Left lung (tissue), 4 donors: ENCODE measurements at regions not wholly inside any gene's neighbourhood (a gene's known extent, or its start where the extent isn't known, plus 50 kb on each side); places are given as distances from the start of the nearest gene placed in this dataset.
"Not testable (repeated sequence)": the region's sequence is repeated elsewhere in the genome, so short reads cannot be mapped to it uniquely, and the experiment has no call there.

Experiments
- ATAC-seq: fragments of 200-7000 bp; cut with Tn5 transposase; one replicate; pipeline ENCODE4 v1.9.1; 2020; ENCODE audit warnings: moderate library complexity
- DNase-seq, 4 donors: peaks; one replicate each; pipeline ENCODE4 v3.0.0-alpha.2; 2013 to 2020
- H3K27ac ChIP-seq, 2 donors: fragments of 200-600 bp; sonication (generic) in 1 of 2; one replicate each; pipeline versions ENCODE4 v1.5.0 to v1.8.0; 2020 to 2021
- H3K27me3 ChIP-seq, 2 donors: fragments of 200-600 bp; sonication (generic) in 1 of 2; one replicate each; pipeline versions ENCODE4 v1.5.0 to v1.8.0; 2020 to 2021
- H3K36me3 ChIP-seq, 2 donors: fragments of 200-600 bp; sonication (generic) in 1 of 2; one replicate each; pipeline versions ENCODE4 v1.5.0 to v1.8.0; 2020 to 2021
- H3K4me1 ChIP-seq, 2 donors: fragments of 200-600 bp; one replicate each; pipeline ENCODE4 v1.8.0; 2021
- H3K4me3 ChIP-seq, 2 donors: fragments of 200-600 bp; sonication (generic) in 1 of 2; one replicate each; pipeline versions ENCODE4 v1.5.0 to v1.8.0; 2020 to 2021; ENCODE audit warnings: mild to moderate bottlenecking in 1 of 2
- H3K9me3 ChIP-seq, 2 donors: fragments of 200-600 bp; sonication (generic) in 1 of 2; one replicate each; pipeline versions ENCODE4 v1.5.0 to v1.8.0; 2020 to 2021
- intact Hi-C, 2 donors: fragments of 100-400 bp; cut with DNase I; formaldehyde crosslinking; loops; one replicate each; pipeline versions ENCODE4 v1.11.2 to v1.14.2; 2022
- TF ChIP-seq, protein P1 (sequence below), 2 donors: fragments of 200-600 bp; sonication (generic) in 1 of 2; IDR thresholded peaks; one replicate each; pipeline versions ENCODE4 v1.5.0 to v1.8.0; 2021; ENCODE audit warnings: antibody characterized with exemption in 2 of 2
- donor health status: DM: no; HTN: yes; CAD: no.
- donor health status: DM: no; HTN: no; CAD: no.

DNA sequence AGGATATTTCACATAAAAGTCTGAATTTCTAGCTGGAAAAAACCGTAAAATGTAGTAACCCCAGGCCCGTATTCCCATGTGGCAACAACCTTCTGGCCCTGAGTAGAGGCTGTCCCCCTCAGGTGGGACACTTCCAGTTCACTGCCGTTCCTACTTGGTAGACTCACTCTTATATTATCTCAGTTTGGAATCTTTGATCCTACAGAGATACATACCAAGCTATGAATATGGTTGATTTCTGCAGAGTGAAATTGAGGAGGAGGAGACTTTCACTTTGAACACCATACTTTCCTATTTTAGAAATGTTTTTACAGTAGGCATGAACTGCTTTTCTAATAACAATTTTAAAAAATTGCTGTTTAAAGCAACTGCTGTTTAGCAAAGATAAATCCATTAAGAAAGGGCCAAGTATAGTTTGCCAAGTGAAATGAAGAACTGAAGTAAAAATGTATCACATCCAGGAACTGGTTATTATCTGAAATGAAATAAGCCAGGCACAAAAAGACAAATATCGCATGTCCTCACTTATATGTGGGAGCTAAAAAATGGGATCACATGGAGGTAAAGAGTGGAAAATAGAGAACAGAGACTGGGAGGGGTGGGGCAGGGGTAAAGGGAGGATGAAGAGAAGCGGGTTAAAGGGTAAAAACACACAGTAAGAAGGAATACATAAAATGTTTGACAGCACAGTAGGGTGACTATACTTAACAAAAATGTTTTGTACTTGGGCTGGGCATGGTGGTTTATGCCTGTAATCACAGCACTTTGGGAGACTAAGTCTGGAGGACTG lies 92.8 kb upstream of the METAP2 start:
- Histone ChIP-seq H3K4me1 (no peaks in the 10 kb centered on the region), H3K36me3 (no peaks in the 10 kb centered on the region), H3K27me3 (no peaks in the 10 kb centered on the region), H3K27ac (no peak overlapping the region), H3K4me3 (no peak overlapping the region), H3K9me3 (no peaks in the 10 kb centered on the region)
- DNase-seq: no peak
- intact Hi-C loops: no loop called here
- ATAC-seq: no peak
- TF ChIP-seq, protein P1, sequence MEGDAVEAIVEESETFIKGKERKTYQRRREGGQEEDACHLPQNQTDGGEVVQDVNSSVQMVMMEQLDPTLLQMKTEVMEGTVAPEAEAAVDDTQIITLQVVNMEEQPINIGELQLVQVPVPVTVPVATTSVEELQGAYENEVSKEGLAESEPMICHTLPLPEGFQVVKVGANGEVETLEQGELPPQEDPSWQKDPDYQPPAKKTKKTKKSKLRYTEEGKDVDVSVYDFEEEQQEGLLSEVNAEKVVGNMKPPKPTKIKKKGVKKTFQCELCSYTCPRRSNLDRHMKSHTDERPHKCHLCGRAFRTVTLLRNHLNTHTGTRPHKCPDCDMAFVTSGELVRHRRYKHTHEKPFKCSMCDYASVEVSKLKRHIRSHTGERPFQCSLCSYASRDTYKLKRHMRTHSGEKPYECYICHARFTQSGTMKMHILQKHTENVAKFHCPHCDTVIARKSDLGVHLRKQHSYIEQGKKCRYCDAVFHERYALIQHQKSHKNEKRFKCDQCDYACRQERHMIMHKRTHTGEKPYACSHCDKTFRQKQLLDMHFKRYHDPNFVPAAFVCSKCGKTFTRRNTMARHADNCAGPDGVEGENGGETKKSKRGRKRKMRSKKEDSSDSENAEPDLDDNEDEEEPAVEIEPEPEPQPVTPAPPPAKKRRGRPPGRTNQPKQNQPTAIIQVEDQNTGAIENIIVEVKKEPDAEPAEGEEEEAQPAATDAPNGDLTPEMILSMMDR (IDR thresholded peaks at IDR 0.05): no peak

DNA sequence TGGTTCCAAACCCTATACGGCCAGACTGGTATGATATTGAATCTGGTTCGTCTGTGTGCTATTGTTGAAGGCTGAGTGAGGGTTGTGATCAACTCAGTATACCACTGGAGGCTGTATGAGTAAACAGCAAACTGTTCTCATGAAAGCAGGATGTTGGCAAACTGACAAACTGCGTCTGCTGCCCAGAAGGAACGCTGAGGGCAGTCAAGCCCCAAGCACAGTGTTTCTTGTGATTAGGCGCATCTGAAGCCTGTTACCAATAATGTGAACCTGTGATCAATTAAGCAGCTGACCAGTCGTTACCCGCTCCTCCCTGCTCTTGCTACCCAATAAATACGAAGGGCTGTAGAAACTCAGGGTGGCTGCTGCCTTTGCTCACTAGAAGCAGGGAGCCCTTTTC lies 90.0 kb upstream of the METAP2 start:
- H3K4me3 ChIP-seq, ATAC-seq, H3K9me3 ChIP-seq, H3K36me3 ChIP-seq, intact Hi-C loops, H3K27ac ChIP-seq, H3K27me3 ChIP-seq, H3K4me1 ChIP-seq: not testable (repeated sequence)
- peak in 2 of 4 donors; percentile 37 to 40 for DNase-seq

DNA sequence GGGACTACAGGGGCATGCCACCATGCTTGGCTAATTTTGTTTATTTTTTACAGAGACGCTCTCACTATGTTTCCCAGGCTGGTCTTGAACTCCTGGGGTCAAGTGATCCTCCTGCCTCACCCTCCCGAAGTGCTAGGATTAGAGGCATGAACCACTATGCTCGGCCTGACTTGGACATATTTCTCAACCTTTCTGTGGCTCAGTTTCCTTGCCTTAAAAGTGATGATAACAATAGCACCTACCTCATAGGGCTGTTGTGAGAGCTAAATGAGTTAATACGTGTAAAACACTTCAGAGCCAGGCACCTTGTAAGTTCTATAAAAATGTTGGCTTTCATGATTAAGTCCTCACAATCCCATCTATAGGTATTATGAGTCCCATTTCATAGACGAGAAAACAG lies 89.2 kb upstream of the METAP2 start:
- Histone ChIP-seq H3K36me3 (no peaks in the 10 kb centered on the region), H3K9me3 (no peaks in the 10 kb centered on the region), H3K4me1 (no peaks in the 10 kb centered on the region), H3K27me3 (no peaks in the 10 kb centered on the region), H3K27ac (peak overlapping the region in 1 of 2 donors; percentile 62), H3K4me3 (no peak overlapping the region)
- intact Hi-C loops: no loop called here
- no peak for DNase-seq
- TF ChIP-seq, protein P1 (IDR thresholded peaks at IDR 0.05): no peak
- no peak for ATAC-seq

DNA sequence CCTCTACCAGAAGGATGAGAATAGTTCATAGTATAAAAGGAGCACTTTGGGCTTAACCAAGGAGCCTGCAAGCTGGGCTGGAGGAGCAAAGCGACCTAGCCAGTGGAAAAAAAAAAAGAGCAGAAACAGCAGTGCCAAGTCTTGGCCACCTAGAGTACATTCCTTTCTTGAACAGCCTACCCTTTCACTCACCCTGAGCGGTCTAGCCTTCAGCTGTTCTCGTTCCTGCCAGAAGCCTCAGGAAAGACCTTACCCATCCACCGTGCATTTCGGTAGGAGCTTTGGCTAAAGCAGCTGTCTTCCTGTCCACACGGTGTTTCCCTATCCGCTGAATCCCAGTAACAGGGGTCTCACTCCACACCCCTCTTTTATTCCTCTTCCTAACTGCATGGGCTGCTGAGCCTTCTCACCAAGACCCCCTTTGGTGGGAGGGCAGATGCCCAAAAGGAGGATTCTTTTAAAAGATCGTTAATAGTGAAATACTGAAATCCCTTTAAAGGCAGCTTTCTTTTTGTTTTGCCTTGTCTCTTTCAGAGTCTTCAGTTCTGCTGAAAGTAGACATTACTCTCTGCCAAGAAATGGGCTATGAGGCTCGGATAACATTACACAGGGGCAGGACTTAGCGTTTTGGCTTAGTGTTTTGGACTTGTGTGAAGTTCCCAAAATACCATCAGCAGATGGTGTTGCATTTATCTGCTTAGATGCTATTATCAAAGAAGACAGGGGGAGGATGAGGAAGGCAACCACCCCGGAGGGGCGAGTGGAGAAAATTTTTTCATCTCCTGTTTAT lies 88.5 kb upstream of the METAP2 start:
- peak overlapping the region in 1 of 2 donors; percentile 62 for H3K27ac ChIP-seq
- H3K4me1 ChIP-seq: no peaks in the 10 kb centered on the region
- H3K9me3 ChIP-seq: no peaks in the 10 kb centered on the region
- DNase-seq (peak in 2 of 4 donors; percentile 41 to 54), ATAC-seq (peak; percentile 84)
- TF ChIP-seq, protein P1 (IDR thresholded peaks at IDR 0.05): no peak
- no peaks in the 10 kb centered on the region for H3K36me3 ChIP-seq
- no peaks in the 10 kb centered on the region for H3K27me3 ChIP-seq
- peak overlapping the region in 1 of 2 donors; percentile 10 for H3K4me3 ChIP-seq
- intact Hi-C loops: no loop called here

DNA sequence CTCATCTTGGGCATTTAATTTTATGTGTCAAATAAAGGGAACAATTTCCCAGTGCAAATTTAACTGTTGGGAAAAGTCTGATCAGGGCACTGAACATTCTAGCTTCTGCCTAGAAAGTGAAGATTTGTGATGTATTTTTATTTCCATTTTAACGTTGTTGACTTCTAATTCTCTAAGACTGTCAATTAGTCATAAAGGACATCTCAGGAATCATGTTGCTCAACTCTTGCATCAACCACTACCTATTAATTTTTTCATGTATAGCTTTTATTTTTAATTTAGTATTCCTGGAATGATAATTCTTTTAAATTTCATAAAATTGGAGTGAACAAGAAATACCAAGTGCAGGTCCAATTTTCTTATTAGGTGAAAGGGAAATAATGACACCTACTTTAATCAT lies 87.9 kb upstream of the METAP2 start:
- ATAC-seq: no peak
- no peaks in the 10 kb centered on the region for H3K27me3 ChIP-seq
- TF ChIP-seq, protein P1 (IDR thresholded peaks at IDR 0.05): no peak
- H3K9me3 ChIP-seq: no peaks in the 10 kb centered on the region
- DNase-seq: no peak
- H3K4me3 ChIP-seq: no peak overlapping the region
- intact Hi-C loops: no loop called here
- peak overlapping the region in 1 of 2 donors; percentile 62 for H3K27ac ChIP-seq
- no peaks in the 10 kb centered on the region for H3K4me1 ChIP-seq
- H3K36me3 ChIP-seq: no peaks in the 10 kb centered on the region

DNA sequence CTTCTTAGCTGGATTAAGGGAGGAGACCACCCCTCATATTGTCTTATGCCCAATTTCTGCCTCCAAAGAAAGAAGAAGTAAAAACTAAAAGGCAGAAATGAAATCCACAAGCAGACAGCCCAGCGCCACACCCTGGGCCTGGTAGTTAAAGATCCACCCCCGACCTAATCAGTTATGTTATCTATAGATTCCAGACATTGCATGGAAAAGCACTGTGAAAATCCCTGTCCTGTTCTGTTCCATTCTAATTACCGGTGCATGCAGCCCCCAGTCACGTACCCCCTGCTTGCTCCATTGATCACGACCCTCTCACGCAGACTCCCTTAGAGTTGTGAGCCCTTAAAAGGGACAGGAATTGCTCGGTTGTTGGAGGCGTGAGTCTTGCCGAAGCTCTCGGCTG lies 85.7 kb upstream of the METAP2 start:
- H3K36me3 ChIP-seq, DNase-seq, intact Hi-C loops, H3K27ac ChIP-seq, ATAC-seq, H3K9me3 ChIP-seq, H3K4me1 ChIP-seq, H3K27me3 ChIP-seq, H3K4me3 ChIP-seq: not testable (repeated sequence)
